HG02973 (cell line): ENCODE measurements at regions not wholly inside any gene's neighbourhood (a gene's known extent, or its start where the extent isn't known, plus 50 kb on each side); places are given as distances from the start of the nearest gene placed in this dataset.

Source experiments
- ATAC-seq: cut with Tn5 transposase; IDR thresholded peaks from one replicate; pipeline ENCODE4 v1.9.1; 2021; ENCODE audit warnings: moderate library complexity; ENCODE audit not compliant: unreplicated experiment

- ATAC-seq = no peak
These were observed 564.0 kb downstream of the IRX1 start for GRCh38 chr5:4159681-4160080.

DNA sequence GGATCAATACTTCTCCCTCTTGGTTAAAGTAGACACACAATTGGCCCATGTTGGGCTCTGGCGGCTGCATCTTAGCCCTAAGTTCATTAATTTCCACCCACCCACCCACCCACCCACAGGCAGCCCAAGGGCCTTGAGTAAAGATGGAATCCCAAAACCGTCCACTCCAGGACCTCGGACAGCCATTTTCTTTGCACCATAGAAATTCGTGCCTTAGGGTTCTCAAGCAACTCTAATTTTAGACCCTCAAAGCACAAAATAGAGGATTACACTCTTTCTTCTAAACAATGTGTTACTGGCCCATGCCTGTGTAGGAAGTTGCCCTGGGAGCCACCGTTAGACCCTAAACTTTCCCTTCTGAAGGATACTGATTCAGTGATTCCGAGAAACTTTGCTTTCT, 568.5 kb downstream of the IRX1 start:
- no peak for ATAC-seq

GRCh38 chr5:4180703-4181102, 585.1 kb downstream of the IRX1 start:
- ATAC-seq = no peak

- no peak for ATAC-seq
These were observed 586.5 kb downstream of the IRX1 start for GRCh38 chr5:4182144-4182543.

- no peak for ATAC-seq
These were observed 589.5 kb downstream of the IRX1 start for GRCh38 chr5:4185127-4185526.

DNA sequence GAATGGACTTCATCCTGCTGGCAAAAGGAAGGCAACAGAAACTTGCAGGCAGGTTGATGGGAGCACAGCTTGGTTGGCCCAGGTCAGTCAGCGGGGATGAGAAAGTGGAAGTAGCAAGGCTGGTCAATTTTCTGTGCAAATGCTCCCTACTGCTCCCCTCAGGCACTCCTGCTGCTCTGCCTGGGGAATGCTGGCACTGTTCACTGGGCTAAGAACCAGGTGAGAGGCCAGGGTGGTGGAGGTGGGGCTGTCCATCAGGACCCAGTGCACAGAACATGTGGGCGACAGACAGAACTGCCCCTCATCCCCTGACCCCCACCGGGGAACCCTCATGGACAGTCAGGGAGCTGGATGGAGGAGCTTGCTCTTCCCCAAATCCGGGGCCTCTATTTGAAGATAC, 593.1 kb downstream of the IRX1 start:
- ATAC-seq = no peak

DNA sequence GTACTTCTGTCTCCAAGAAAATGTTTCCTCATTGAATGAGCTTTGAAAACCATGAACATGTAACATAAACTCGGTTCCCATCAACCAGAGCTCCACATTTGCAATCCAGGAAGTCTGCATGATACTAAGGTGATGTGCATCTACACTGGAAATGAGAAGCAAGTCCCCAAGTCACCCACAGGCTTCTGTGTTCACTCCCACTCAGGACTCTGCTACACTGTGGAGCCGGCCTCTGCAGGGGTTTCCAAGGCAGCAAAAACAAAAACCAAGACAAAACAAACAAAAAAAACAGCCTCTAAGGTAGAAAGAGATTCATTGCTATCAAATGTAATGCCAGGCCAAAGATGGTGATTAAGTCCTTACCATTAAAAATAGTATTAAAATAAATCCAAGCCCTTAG, 593.7 kb downstream of the IRX1 start:
- no peak for ATAC-seq

DNA sequence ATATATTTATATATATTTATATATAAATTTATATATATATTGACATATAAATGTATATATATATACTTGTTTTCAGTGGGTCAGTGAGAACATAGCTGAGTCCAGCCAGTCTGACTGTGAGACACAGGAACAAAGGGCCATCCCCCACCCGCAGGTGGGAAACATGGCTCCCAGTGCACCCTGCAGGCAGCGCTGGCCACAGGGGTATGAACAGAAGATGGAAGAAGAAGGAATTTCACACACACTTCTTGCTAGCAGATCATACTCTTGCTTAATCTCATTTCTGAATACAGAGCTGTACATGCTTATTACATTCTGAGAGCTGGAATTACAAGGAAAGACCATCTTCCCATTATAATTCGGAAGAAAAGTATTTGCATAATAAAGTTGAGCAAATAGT, 595.4 kb downstream of the IRX1 start:
- ATAC-seq = no peak

- ATAC-seq = no peak
These were observed 596.1 kb downstream of the IRX1 start for GRCh38 chr5:4191703-4192102.

- ATAC-seq = no peak
These were observed 596.5 kb downstream of the IRX1 start for GRCh38 chr5:4192111-4192510.

DNA sequence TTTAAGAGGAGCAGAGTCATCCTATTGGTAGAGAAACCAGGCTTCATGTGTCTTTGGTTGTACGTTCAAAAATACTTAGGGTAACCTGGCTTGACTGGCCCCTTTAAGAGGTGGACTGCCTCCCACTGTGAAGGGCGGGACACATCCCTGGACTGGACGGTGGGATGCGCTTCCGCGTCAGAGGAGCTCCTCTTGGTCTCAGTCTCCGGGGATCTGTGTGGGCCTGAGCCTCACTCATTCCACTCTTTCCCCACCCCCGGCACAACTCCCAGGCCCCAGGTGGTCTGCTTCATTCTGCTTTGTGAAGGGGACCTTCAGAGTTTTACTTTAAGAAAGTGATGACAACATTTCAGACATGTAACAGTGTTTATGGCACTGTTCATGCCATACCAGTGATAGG, 601.1 kb downstream of the IRX1 start:
- no peak for ATAC-seq

- ATAC-seq = no peak
These were observed 601.5 kb downstream of the IRX1 start for GRCh38 chr5:4197151-4197550.

DNA sequence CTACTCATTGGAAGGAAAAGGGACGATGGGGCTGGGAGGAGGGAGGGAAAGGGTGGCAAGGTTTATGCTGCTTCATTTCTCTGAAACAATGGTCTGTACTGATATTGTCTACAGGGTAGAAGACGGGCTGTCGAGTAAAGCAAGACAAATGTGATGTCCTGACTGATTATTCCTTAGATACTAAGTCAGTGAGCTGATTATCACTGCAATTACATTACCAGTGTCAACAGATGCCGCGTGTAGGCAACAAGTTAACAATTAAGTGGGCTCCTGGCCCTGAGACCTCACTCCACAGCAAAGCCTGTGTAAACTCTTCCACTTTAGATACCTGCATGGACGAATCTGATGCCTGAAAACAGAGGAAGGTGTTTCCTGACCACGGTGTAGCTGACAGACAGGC, 602.8 kb downstream of the IRX1 start:
- ATAC-seq = no peak

DNA sequence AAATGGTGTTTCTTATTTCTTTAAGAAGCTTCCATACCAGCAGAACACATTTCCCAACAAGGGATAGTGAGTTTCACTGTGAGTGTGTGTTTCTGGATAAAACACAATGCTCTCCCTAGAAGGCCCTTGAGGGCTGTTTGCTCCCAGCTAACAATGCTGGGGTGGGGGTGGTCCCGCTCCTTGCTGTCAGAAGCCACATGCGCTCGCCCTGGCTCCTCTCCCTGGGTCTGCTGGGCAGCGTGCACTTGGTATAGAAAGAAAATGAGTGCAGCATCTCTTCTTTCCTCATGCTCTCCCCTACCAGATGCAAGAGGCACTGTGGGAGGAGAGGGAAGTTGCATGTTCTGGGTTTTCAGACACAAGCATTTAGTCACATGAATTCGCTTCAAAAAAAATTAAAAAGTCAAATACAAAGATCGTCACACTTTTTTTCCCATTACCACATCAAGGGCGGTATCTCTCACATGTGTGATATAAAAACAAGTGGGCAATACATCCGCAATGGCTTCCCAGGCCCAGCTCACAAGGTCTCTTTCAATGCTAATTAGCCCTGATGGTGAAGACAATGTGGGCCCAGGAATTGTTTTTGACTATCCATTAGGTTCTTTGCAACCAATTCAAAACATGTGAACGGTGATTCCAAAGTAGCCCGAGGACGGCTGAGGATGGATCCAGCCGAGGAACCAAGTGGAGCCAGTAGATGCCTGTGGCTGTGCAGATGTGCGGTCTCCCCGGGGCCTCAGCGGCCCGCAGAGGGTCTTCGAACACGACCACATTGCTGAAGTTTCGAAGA, 603.6 kb downstream of the IRX1 start:
- no peak for ATAC-seq

DNA sequence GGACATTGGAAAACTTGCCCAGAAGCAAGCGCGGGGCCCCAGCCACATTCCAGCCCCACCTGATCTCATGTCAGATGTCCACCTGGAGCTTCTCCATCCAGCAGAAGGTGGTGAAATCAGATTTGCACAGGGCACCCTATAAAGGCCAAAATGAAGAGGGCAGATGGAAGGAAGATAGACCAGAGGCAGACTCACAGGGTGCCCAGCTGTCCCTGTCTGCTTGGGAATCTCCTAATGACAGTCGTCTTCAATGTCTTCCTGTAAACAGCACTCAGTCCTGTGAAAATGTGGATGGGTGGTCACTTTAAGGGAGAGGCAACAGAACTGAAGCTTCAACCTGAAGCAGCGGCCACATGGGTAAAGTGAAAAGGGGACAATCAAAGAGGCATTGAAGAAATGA, 607.5 kb downstream of the IRX1 start:
- ATAC-seq = no peak

DNA sequence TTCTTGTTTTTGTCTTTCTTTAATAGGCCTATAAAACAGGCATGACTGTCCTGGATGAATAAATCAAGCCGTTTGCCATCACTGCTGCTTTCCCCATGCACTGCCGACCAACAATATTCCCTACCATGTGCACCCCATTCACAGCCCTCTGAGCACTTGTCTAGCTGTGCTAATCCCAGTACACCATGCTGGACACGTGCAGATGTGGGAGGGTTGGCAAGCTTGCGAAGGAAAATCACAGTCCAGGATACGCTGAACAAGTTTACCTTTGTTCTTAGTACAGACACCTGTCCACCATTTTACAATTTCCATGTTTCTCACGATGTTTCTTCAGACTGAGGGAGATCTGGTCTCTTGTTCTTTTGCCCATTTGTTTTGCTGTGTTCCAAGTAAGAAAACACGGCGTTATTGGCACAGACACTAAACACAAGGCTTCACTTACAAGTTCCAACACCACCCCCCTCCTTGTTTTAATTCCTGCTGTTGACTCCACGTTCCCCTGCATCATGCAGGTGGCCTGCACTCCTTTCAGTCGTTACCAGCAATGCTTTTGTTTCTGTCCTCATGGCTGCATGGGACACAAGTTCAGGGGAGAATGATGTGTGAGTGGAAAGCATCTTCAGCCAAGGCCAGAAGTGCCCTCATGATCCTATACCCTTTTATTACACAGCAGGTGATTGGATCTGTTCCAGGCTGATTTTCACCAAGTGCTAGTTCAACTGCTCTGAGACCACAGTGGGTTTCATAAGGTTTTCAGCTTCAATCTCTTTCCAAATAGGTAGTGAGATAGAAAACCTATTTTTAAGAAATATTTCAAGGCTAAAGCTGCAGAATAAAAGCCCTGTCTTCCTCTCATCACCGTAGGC, 608.9 kb downstream of the IRX1 start:
- no peak for ATAC-seq

DNA sequence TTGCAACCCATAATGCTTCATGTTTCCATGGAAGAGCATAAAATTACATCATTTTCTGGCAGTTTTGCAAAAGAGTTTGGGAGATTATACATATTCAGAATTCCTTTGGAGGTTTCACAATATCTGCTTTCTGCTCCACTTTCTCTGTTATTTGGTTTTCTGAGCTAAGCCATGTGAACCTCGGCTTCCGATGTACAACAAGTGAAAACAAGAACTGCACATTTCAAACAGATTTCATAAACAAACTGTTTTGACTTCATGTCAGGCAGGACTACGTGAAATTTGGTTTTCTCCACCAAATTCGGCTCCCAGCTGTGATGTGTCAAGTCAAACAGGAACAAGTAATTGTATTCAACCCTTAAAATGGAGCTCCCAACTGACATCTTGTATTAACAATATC, 609.8 kb downstream of the IRX1 start:
- no peak for ATAC-seq

GRCh38 chr5:4206127-4206526, 610.5 kb downstream of the IRX1 start:
- ATAC-seq = no peak

DNA sequence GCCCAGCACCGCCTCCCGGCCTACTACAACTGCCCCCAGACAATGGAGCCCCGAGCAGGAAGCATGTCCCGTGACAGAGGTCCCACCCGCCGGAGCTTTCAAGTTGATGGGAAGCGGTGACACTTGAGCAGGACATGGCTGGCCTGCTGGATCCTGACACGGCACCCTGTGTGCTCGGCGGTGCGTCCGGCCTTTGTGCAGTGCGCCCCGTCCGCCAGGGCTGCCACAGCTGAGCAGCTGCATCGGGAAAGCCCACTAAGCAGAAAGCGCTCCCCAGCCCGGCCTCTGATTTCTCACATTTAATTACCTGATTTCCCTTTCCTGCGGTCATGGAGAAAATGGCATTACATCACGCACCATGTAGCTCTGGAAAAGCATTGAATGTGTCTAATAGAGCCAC, 611.9 kb downstream of the IRX1 start:
- no peak for ATAC-seq

- no peak for ATAC-seq
These were observed 612.9 kb downstream of the IRX1 start for GRCh38 chr5:4208537-4208936.

DNA sequence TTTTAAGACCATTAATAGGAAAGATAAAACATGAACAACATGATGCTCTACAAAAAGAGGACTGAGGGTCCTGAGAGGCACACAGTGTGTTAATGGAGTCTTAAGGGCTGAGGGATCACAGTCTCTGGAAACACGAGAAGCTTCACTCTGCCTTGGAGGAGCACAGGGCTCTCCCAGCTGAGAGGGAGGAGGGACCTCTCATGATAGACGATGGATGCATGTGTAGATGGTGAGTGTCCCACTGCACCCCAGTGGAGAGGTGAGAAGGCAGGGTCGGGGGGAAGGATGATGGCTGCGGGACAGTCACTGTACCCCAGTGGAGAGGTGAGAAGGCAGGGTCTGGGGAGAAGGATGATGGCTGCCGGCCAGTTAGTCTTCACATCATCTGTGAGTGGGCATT, 613.4 kb downstream of the IRX1 start:
- no peak for ATAC-seq

GRCh38 chr5:4212071-4212739, 616.6 kb downstream of the IRX1 start:
- ATAC-seq = no peak
